Natural killer cell treated with Interleukin-12 subunit alpha and Interleukin-12 subunit beta and Interleukin-15 and Interleukin-18, amount 100 ng/mL, for 72 hours (primary cell): ENCODE measurements at regions not wholly inside any gene's neighbourhood (a gene's known extent, or its start where the extent isn't known, plus 50 kb on each side); places are given as distances from the start of the nearest gene placed in this dataset.
"Not testable (repeated sequence)": the region's sequence is repeated elsewhere in the genome, so short reads cannot be mapped to it uniquely, and the experiment has no call there.

Experiments used
- ATAC-seq, 2 donors: fragments of 150-1000 bp; cut with Tn5 transposase in 1 of 2; sonication (Bioruptor Pico), chemical (Tn5 transposase) in 1 of 2; 2 replicates each; pipeline ENCODE4 v1.10.0; 2021
- DNase-seq: peaks from one replicate; pipeline ENCODE4 v3.0.0; 2022; ENCODE audit warnings: low spot score
- H3K27ac Mint-ChIP-seq, 2 donors: 1 replicate in 1 of 2; 2 replicates in 1 of 2; pipeline ENCODE4 v1.8.0; 2022; ENCODE audit warnings: mixed read lengths in 2 of 2, mild to moderate bottlenecking in 1 of 2, moderate library complexity in 1 of 2
- H3K27me3 Mint-ChIP-seq, 2 donors: 1 replicate in 1 of 2; 2 replicates in 1 of 2; pipeline ENCODE4 v1.8.0; 2022; ENCODE audit warnings: mixed read lengths in 2 of 2
- H3K36me3 Mint-ChIP-seq: one replicate; pipeline ENCODE4 v1.8.0; 2022; ENCODE audit warnings: mixed read lengths
- H3K4me1 Mint-ChIP-seq, 2 donors: 1 replicate in 1 of 2; 2 replicates in 1 of 2; pipeline ENCODE4 v1.8.0; 2022; ENCODE audit warnings: low read depth in 2 of 2, mixed read lengths in 2 of 2, mild to moderate bottlenecking in 1 of 2
- H3K4me3 Mint-ChIP-seq: one replicate; pipeline ENCODE4 v1.8.0; 2022; ENCODE audit warnings: mixed read lengths
- H3K9me3 Mint-ChIP-seq: 2 replicates; pipeline ENCODE4 v1.8.0; 2022; ENCODE audit warnings: mixed read lengths

DNA sequence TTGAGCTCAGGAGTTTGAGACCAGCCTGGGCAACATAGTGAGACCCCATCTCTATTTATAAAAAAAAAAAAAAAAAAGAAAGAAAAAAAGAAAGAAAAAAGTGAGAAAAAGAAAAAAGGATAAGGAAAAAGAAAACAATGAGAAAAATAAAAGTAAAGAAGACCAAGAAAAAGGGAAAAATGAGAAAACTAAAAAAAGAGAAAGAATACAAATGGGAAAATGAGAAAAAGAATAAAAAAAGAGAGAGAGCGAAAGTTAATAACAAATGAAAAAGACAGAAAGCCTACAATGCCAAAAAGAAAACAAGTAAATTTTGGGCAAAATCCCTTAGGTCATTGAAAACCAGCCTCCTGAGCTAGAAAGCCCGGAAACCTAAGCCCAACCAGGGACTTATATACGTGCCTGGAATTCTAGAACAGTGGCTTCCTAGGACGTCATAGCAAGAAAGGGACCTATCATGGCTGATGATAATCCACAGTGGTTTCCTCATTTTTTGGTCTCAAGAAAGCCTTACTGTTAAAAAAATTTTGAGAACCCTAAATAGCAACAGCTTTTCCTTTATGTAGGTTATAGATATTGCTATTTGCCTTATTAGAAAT lies 131.7 kb upstream of the CLINT1 start:
- no peak for DNase-seq

GRCh38 chr5:157989296-157989695 lies 130.4 kb upstream of the CLINT1 start:
- no peaks in the 10 kb centered on the region for H3K36me3 Mint-ChIP-seq
- peaks cover 2 to 3% of the 10 kb centered on the region in 2 donors for H3K4me1 Mint-ChIP-seq
- H3K4me3 Mint-ChIP-seq = no peak overlapping the region
- no peak for DNase-seq
- H3K27me3 Mint-ChIP-seq = peaks cover 15 to 38% of the 10 kb centered on the region in 2 donors
- no peaks in the 10 kb centered on the region for H3K9me3 Mint-ChIP-seq
- no peak overlapping the region for H3K27ac Mint-ChIP-seq
- ATAC-seq = no peak

More for the DNA sequence above, 131.7 kb upstream of the CLINT1 start:
- ATAC-seq = no peak
- H3K4me1 Mint-ChIP-seq = peaks cover 10% of the 10 kb centered on the region in 2 donors
- no peaks in the 10 kb centered on the region for H3K9me3 Mint-ChIP-seq
- H3K4me3 Mint-ChIP-seq = no peak overlapping the region
- H3K27me3 Mint-ChIP-seq = peaks cover 22 to 44% of the 10 kb centered on the region in 2 donors
- H3K36me3 Mint-ChIP-seq = no peaks in the 10 kb centered on the region
- no peak overlapping the region for H3K27ac Mint-ChIP-seq

- Mint-ChIP-seq H3K27ac (no peak overlapping the region), H3K4me3 (no peak overlapping the region), H3K4me1 (no peaks in the 10 kb centered on the region), H3K36me3 (no peaks in the 10 kb centered on the region), H3K27me3 (peaks cover 13 to 36% of the 10 kb centered on the region in 2 donors), H3K9me3 (no peaks in the 10 kb centered on the region)
- DNase-seq = no peak
- peak; percentile 6 to 50 for ATAC-seq
Measured at GRCh38 chr5:157987259-157987658, 128.3 kb upstream of the CLINT1 start.

- no peak overlapping the region for H3K4me3 Mint-ChIP-seq
- DNase-seq (no peak), ATAC-seq (peak in 1 of 2 donors; percentile 6)
- H3K9me3 Mint-ChIP-seq = no peaks in the 10 kb centered on the region
- no peaks in the 10 kb centered on the region for H3K36me3 Mint-ChIP-seq
- H3K27ac Mint-ChIP-seq = no peak overlapping the region
- H3K4me1 Mint-ChIP-seq = no peaks in the 10 kb centered on the region
- peaks cover 8 to 29% of the 10 kb centered on the region in 2 donors for H3K27me3 Mint-ChIP-seq
Measured at GRCh38 chr5:157986431-157986990, 127.6 kb upstream of the CLINT1 start.

GRCh38 chr5:157984611-157985010 lies 125.7 kb upstream of the CLINT1 start:
- H3K27ac Mint-ChIP-seq = no peak overlapping the region
- no peaks in the 10 kb centered on the region for H3K36me3 Mint-ChIP-seq
- no peaks in the 10 kb centered on the region for H3K4me1 Mint-ChIP-seq
- no peaks in the 10 kb centered on the region for H3K9me3 Mint-ChIP-seq
- H3K4me3 Mint-ChIP-seq = no peak overlapping the region
- peaks cover 4 to 16% of the 10 kb centered on the region in 2 donors for H3K27me3 Mint-ChIP-seq
- ATAC-seq (no peak), DNase-seq (no peak)

DNA sequence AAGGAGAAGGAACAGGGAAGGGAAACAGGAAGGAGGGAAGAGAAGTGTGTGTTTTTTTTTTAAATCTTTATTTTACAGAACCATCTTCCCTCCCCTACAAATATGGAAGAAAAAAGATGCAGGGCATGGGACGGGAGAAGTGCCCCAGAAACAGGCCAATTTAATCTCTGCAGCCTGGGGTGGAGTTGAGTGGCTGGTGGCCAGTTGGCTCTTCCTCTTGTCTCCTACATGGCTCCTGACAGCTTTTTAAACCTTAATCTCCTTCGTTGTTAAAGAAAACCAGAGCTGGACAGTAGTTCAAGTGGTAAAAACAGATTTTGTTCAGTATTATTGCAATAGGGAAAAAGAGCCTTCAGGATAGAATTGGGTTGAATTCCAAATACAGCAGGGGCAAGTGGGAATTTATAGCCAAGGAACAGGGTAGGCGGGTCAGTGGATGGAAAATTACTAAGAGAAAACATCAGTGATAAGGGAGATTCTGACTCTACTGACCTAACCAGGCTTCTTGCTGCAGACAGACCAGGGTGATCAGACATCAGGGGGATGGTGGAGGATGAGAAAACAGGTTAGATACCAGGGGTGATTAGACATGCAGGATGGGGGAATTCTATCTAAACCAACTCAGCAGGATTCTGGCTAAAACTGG lies 125.1 kb upstream of the CLINT1 start:
- H3K27ac Mint-ChIP-seq = no peak overlapping the region
- no peak for DNase-seq
- H3K4me3 Mint-ChIP-seq = no peak overlapping the region
- H3K4me1 Mint-ChIP-seq = no peaks in the 10 kb centered on the region
- H3K36me3 Mint-ChIP-seq = no peaks in the 10 kb centered on the region
- no peak for ATAC-seq
- no peaks in the 10 kb centered on the region for H3K9me3 Mint-ChIP-seq
- peaks cover 2 to 10% of the 10 kb centered on the region in 2 donors for H3K27me3 Mint-ChIP-seq

GRCh38 chr5:157978061-157978460 lies 119.1 kb upstream of the CLINT1 start:
- H3K4me1 Mint-ChIP-seq = no peaks in the 10 kb centered on the region
- no peaks in the 10 kb centered on the region for H3K36me3 Mint-ChIP-seq
- ATAC-seq (no peak), DNase-seq (no peak)
- no peaks in the 10 kb centered on the region for H3K9me3 Mint-ChIP-seq
- no peak overlapping the region for H3K4me3 Mint-ChIP-seq
- peaks cover 8 to 22% of the 10 kb centered on the region in 2 donors for H3K27me3 Mint-ChIP-seq
- no peak overlapping the region for H3K27ac Mint-ChIP-seq

GRCh38 chr5:157976429-157976828 lies 117.5 kb upstream of the CLINT1 start:
- no peak for ATAC-seq
- no peak overlapping the region for H3K27ac Mint-ChIP-seq
- H3K4me1 Mint-ChIP-seq = no peaks in the 10 kb centered on the region
- no peak for DNase-seq
- H3K4me3 Mint-ChIP-seq = no peak overlapping the region
- no peaks in the 10 kb centered on the region for H3K36me3 Mint-ChIP-seq
- no peaks in the 10 kb centered on the region for H3K9me3 Mint-ChIP-seq
- peaks cover 13 to 21% of the 10 kb centered on the region in 2 donors for H3K27me3 Mint-ChIP-seq

GRCh38 chr5:157972579-157972978 lies 113.6 kb upstream of the CLINT1 start:
- H3K27me3 Mint-ChIP-seq = peaks cover 13 to 21% of the 10 kb centered on the region in 2 donors
- no peaks in the 10 kb centered on the region for H3K36me3 Mint-ChIP-seq
- H3K4me1 Mint-ChIP-seq = no peaks in the 10 kb centered on the region
- no peak overlapping the region for H3K4me3 Mint-ChIP-seq
- ATAC-seq = no peak
- no peak for DNase-seq
- no peak overlapping the region for H3K27ac Mint-ChIP-seq
- H3K9me3 Mint-ChIP-seq = no peaks in the 10 kb centered on the region

DNA sequence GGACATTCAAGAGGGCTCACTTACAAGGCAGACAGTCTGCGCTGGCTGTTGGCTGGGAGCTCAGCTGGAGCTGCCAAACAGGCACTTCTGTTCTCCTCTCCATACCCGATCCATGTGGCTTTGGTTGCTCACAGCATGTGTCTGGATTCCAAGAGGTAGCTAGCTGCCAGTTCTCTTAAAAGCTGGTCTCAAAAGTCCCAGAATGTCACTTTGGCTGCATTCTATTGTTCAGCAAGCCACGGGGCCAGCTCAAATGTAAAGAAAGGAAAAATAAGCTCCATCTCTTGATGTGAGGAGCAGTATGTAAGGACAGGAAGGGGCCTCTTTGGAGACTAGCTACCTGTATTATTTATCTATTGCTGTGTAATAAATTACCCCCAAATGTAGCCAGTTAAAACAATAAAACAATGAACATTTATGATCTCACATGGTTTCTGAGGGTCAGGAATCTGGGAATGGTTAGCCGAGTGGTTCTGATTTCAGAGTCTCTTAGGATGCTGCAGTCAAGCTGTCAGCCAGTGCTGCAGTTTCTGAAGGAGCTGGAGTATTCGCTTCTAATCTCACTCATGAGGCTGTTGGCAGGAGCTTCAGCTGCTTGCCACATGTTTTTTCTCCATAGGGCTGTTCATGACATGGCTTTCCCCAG lies 112.7 kb upstream of the CLINT1 start:
- Mint-ChIP-seq H3K9me3 (no peaks in the 10 kb centered on the region), H3K36me3 (no peaks in the 10 kb centered on the region), H3K4me3 (no peak overlapping the region), H3K27ac (no peak overlapping the region), H3K27me3 (peaks cover 13 to 21% of the 10 kb centered on the region in 2 donors), H3K4me1 (no peaks in the 10 kb centered on the region)
- no peak for DNase-seq
- ATAC-seq = no peak

DNA sequence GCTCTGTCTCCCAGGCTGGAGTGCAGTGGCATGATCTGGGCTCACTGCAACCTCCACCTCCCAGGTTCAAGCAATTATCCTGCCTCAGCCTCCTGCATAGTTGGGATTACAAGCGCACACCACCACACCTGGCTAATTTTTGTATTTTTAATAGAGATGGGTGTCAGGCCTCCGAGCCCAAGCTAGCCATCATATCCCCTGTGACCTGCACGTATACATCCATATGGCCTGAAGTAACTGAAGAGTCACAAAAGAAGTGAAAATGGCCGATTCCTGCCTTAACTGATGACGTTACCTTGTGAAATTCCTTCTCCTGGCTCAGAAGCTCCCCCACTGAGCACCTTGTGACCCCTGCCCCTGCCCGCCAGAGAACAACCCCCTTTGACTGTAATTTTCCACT lies 109.6 kb upstream of the CLINT1 start:
- H3K4me1 Mint-ChIP-seq, DNase-seq, H3K27me3 Mint-ChIP-seq, H3K9me3 Mint-ChIP-seq, ATAC-seq, H3K36me3 Mint-ChIP-seq, H3K27ac Mint-ChIP-seq, H3K4me3 Mint-ChIP-seq: not testable (repeated sequence)

- Mint-ChIP-seq H3K4me3 (no peak overlapping the region), H3K27ac (no peak overlapping the region), H3K36me3 (no peaks in the 10 kb centered on the region), H3K27me3 (peaks cover 0 to 5% of the 10 kb centered on the region in 2 donors), H3K4me1 (no peaks in the 10 kb centered on the region), H3K9me3 (no peaks in the 10 kb centered on the region)
- DNase-seq (no peak), ATAC-seq (no peak)
Measured at GRCh38 chr5:157965989-157966388, 107.0 kb upstream of the CLINT1 start.

DNA sequence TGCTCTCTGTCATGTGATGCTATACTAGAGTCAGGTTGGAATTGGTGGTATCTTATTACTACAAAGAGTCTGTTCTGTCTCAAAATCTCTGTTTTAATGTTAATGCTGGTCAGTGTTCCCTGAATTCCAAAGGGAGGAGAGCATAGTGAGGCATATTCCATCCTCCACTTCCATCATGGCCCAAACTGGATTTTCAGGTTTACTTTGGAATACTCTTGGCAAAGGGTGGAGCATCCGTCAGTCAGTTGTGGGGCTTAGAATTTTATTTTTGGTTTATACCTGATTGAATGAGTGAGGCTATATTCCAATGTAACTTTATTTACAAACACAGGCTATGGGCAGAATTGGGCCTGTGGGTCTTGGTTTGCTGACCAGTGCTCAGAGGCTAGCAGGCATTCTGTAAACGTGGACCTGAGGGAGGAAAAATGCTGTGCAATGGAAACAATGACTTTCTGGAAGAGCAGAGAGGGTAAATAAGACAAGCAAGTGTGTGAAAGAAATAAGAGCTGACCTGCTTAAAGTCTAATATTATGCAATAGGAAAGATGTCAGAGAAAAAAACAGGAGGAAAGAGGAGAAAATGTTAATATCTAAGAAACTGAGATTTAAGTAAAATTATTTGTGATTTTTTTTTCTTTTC lies 106.2 kb upstream of the CLINT1 start:
- Mint-ChIP-seq H3K4me1 (no peaks in the 10 kb centered on the region), H3K4me3 (no peak overlapping the region), H3K9me3 (no peaks in the 10 kb centered on the region), H3K27ac (no peak overlapping the region), H3K36me3 (no peaks in the 10 kb centered on the region), H3K27me3 (peaks cover 0 to 8% of the 10 kb centered on the region in 2 donors)
- ATAC-seq (no peak), DNase-seq (no peak)

DNA sequence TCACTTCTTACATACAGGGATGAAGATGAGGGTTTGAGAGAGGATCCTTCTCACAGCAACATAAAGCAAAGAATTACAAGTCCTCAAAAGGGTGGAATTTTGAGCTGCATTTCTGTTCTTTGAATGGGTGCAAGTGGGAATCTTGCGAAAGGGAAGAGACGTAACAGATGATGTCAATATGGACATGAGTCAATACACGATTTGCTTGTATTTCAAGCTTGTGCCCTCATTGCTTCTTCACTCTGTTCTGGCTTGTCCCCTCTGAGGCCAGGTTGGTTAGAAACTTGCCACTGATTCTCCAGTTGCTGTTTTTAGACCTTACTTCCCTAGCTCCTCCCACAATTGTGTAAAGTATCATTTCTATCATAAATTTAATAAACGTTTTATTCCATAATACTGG lies 104.8 kb upstream of the CLINT1 start:
- no peak for DNase-seq
- Mint-ChIP-seq H3K4me1 (no peaks in the 10 kb centered on the region), H3K27me3 (peaks cover 0 to 8% of the 10 kb centered on the region in 2 donors), H3K36me3 (no peaks in the 10 kb centered on the region), H3K9me3 (no peaks in the 10 kb centered on the region), H3K4me3 (no peak overlapping the region), H3K27ac (no peak overlapping the region)
- ATAC-seq = no peak
